K562 (cell line): ENCODE measurements at regions not wholly inside any gene's neighbourhood (a gene's known extent, or its start where the extent isn't known, plus 50 kb on each side); places are given as distances from the start of the nearest gene placed in this dataset.

Experiments
- TF ChIP-seq, protein P1 (sequence below), 2 experiments: fragments of 450-650 bp; formaldehyde crosslinking in 1 of 2; IDR thresholded peaks; 2 replicates each; pipeline versions ENCODE4 v1.4.0 to v1.6.1; 2014 to 2020; ENCODE audit warnings: mild to moderate bottlenecking in 2 of 2, borderline replicate concordance in 1 of 2, low read depth in 1 of 2

DNA sequence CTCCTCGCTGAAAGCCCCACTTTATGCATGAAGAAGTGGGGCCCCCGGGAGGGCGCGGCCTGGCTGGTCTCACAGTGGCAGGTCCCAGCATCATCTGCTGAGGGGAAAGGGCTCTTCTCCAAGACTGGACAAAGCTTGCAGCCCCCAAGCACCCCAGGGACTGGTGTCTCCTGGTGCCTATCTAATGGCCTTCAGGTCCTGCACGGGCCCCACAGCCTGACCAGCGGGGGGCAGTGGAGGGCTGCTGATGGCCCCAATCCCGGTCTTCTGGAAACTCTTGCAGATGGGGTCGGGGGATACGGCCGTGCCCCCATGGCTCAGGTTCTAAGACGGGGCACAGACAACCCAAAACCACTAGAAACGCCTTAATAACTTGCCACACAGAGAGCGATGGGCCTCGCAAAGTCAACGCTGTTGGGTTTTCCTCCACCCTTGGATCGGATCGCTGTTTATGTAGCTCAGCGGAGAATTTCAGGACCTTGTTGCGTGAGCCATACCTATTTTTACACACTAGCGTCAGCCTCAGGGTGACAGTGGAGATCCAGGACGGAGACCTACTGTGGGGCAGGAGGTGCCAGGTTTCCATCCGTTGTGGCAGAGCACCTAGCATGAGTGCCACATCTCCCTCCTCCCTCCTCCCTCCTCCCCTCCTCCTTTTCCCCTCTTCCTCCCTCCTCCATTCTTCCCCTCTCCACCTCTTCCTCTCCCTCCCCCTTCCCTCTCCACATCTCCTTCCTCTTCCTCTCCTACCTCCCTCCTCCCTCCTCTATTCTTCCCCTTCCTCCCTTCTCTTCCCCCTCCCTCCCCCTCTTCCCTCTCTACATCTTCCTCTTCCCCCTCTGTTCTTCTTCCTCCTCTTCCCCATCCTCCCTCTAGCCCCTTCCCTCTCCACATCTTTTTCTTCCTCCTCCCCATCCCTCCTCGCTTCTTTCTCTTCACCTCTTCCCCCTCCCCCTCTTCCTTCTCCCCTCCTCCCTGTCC lies 79.3 kb upstream of the ALDH1L1 start (continued):
- TF ChIP-seq, protein P1, sequence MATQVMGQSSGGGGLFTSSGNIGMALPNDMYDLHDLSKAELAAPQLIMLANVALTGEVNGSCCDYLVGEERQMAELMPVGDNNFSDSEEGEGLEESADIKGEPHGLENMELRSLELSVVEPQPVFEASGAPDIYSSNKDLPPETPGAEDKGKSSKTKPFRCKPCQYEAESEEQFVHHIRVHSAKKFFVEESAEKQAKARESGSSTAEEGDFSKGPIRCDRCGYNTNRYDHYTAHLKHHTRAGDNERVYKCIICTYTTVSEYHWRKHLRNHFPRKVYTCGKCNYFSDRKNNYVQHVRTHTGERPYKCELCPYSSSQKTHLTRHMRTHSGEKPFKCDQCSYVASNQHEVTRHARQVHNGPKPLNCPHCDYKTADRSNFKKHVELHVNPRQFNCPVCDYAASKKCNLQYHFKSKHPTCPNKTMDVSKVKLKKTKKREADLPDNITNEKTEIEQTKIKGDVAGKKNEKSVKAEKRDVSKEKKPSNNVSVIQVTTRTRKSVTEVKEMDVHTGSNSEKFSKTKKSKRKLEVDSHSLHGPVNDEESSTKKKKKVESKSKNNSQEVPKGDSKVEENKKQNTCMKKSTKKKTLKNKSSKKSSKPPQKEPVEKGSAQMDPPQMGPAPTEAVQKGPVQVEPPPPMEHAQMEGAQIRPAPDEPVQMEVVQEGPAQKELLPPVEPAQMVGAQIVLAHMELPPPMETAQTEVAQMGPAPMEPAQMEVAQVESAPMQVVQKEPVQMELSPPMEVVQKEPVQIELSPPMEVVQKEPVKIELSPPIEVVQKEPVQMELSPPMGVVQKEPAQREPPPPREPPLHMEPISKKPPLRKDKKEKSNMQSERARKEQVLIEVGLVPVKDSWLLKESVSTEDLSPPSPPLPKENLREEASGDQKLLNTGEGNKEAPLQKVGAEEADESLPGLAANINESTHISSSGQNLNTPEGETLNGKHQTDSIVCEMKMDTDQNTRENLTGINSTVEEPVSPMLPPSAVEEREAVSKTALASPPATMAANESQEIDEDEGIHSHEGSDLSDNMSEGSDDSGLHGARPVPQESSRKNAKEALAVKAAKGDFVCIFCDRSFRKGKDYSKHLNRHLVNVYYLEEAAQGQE (IDR thresholded peaks at IDR 0.05; ENCODE audit: borderline replicate concordance): peak; percentile 36; the same call in 1 of the 2 replicates
- TF ChIP-seq, protein P1 (CRISPR knock-in tag; IDR thresholded peaks at IDR 0.05; ENCODE audit: low read depth): no peak
